BJ (cell line): ENCODE measurements at regions not wholly inside any gene's neighbourhood (a gene's known extent, or its start where the extent isn't known, plus 50 kb on each side); places are given as distances from the start of the nearest gene placed in this dataset.

ENCODE experiments used
- CTCF ChIA-PET: fragments of 350-600 bp; formaldehyde crosslinking; extraction: SDS; loops from one replicate; lab custom pipeline; 2021; ENCODE audit warnings: antibody characterized with exemption, inconsistent platforms; lab: Yijun Ruan, JAX
- POLR2A ChIA-PET: fragments of 300-600 bp; sonication (Branson Sonifier 250); formaldehyde crosslinking; extraction: SDS; loops from one replicate; lab custom pipeline; 2021; ENCODE audit warnings: antibody characterized with exemption; lab: Charles Lee
- DNase-seq: peaks from one replicate; pipeline ENCODE4 v3.0.0-alpha.2; 2011; ENCODE audit warnings: low read depth
- H3K27me3 ChIP-seq: 2 replicates; pipeline ENCODE4 v1.6.0; 2011; ENCODE audit warnings: low read length; ENCODE audit not compliant: control insufficient read depth, insufficient read depth
- H3K36me3 ChIP-seq: 2 replicates; pipeline ENCODE4 v1.5.1; 2011; ENCODE audit warnings: low read length; ENCODE audit not compliant: control insufficient read depth, insufficient read depth
- H3K4me3 ChIP-seq: 2 replicates; pipeline ENCODE4 v1.5.1; 2011; ENCODE audit warnings: low read depth, mild to moderate bottlenecking, control low read depth, low read length
- TF ChIP-seq, protein P1 (sequence below): IDR thresholded peaks from 2 replicates; pipeline ENCODE4 v1.5.1; 2011; ENCODE audit warnings: low read depth, mild to moderate bottlenecking, control low read depth, inconsistent platforms, low read length, moderate library complexity; ENCODE audit not compliant: insufficient read depth

DNA sequence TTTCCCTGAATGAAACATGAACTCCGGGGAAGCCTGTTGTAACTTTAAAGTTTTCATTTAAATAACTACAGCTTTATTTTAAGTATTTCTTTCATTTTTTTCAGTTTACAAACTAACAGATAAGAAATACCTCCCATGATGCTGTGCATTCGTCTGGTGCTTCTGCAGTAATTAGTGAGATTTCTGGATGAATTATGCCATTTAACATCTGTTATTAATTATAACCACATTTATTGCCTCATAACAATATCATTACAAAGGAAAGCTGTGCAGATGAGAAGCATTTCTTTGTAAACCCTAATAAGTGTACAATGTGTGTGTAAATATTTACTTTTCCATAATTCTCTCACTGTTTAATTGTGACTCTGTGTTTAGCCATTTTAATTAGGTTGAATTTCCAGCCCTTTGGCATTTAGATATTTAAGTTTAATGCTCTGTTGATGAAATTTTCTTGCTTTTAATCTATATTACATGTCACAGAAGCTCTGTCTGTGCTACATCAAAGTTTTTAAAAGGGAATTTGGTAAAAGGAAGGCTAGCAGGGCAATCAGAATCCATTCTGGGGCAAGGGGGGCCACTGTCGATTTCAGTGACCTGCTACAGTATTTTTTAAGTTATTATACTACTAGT, 418.0 kb downstream of the SPATA31D1 start:
- ChIA-PET CTCF (interaction anchor here (1.2 kb wide), 1 partner anchor 12 kb away, joined by 4 read pairs; no protein-coding TSS in a partner anchor), POLR2A (no interaction called here)
- Histone ChIP-seq H3K27me3 (no peaks in the 10 kb centered on the region), H3K36me3 (no peaks in the 10 kb centered on the region), H3K4me3 (no peak overlapping the region)
- DNase-seq, result no peak
- TF ChIP-seq, protein P1, sequence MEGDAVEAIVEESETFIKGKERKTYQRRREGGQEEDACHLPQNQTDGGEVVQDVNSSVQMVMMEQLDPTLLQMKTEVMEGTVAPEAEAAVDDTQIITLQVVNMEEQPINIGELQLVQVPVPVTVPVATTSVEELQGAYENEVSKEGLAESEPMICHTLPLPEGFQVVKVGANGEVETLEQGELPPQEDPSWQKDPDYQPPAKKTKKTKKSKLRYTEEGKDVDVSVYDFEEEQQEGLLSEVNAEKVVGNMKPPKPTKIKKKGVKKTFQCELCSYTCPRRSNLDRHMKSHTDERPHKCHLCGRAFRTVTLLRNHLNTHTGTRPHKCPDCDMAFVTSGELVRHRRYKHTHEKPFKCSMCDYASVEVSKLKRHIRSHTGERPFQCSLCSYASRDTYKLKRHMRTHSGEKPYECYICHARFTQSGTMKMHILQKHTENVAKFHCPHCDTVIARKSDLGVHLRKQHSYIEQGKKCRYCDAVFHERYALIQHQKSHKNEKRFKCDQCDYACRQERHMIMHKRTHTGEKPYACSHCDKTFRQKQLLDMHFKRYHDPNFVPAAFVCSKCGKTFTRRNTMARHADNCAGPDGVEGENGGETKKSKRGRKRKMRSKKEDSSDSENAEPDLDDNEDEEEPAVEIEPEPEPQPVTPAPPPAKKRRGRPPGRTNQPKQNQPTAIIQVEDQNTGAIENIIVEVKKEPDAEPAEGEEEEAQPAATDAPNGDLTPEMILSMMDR, result no peak

DNA sequence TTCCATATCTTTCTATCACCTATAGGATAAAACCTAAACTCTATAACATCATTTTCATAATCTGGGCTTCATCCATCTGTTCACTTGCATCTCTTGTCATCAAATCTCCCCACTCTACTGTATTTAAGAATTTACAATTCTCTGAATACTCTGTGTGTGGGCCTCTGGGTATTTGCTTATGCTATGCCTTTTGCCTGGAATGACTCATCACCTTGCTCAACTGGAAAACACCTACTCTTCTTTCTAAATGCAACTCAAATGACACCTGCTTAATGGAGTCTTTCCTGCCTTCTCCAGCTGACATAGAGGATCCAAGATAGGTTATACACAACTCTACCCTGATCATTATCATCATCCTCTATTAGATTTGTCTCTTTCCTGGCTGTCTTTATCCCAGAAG, 421.7 kb downstream of the SPATA31D1 start:
- CTCF ChIA-PET, result no interaction called here

DNA sequence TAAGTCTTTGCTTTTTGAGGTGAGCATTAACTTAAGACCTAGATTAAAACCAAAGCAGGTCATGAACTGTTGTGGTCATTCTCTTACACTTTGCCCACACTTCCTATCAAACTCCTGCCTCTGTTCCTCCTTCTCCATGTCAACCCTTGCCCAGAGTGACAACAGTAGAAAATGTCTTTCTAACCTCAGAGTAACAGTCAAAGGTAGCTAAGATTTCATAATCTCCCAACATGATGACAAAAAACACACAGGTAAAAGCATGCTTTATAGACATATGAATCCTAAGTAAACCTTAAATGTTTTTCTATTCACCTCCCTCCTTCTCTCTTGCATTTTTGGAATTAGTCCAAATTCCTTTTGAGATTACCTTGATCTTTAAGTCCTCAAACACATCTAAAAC, 422.3 kb downstream of the SPATA31D1 start:
- CTCF ChIA-PET, result no interaction called here
- DNase-seq, result no peak

More for the DNA sequence above, 421.7 kb downstream of the SPATA31D1 start:
- Histone ChIP-seq H3K4me3 (no peak overlapping the region), H3K27me3 (no peaks in the 10 kb centered on the region), H3K36me3 (no peaks in the 10 kb centered on the region)
- POLR2A ChIA-PET, result no interaction called here
- TF ChIP-seq, protein P1, result no peak
- no peak for DNase-seq

DNA sequence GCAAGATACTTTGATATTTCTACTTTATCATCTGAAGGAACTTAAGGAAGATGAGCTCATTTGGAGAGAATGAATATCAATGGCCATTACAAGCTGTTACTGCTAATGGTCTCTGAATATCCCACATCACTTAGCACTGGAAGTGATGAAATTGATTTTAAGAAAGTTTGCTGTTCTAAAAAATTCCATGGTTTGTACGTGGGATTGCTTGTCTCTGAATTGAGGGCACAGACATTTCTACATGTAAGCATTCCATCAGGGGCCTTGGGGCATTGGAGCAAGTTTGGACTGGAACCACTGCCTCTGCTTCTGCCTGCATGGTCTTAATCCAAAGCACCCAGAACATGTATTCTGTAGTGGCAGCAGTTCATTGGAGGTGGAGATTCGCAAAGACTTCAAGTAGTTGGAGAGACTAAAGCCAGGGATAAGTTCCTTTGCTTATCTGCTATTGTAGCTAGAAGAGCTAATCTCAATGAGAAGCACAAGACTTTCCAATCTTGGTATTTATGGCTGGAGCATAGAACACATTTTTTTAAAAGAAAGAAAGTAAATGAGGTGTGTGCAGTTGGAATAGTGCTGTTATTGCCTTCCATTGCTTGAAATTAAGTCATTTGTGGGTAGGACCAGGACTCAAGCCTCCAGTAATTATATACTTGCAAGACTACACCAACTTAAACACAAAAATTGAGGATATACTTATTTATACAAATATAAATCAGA, 424.2 kb downstream of the SPATA31D1 start:
- Histone ChIP-seq H3K27me3 (no peaks in the 10 kb centered on the region), H3K36me3 (no peaks in the 10 kb centered on the region), H3K4me3 (no peak overlapping the region)
- no peak for DNase-seq
- ChIA-PET POLR2A (no interaction called here), CTCF (no interaction called here)
- TF ChIP-seq, protein P1, result no peak

More for the DNA sequence above, 422.3 kb downstream of the SPATA31D1 start:
- Histone ChIP-seq H3K27me3 (no peaks in the 10 kb centered on the region), H3K36me3 (no peaks in the 10 kb centered on the region), H3K4me3 (no peak overlapping the region)
- POLR2A ChIA-PET, result no interaction called here
- TF ChIP-seq, protein P1, result no peak

DNA sequence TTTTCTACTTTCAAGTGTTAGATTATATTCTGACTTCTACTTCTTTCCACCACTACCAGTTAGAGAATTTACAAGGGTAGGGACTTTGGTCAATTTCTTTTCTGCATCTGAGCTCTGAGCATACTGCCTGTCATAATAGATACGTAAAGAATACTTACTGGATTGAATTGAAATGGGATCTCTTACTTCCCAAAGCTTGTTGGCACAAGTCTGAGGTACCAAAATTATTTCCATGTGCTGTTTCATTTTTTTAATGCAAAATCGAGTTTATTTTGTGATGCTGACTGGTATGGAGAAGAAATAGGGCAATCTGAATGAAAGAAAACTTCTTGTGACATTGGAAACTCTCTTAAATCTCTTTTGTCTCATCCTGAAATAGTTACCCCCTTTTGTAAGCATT, 428.9 kb downstream of the SPATA31D1 start:
- DNase-seq, result no peak
- H3K27me3 ChIP-seq, result no peaks in the 10 kb centered on the region
- H3K4me3 ChIP-seq, result no peak overlapping the region
- POLR2A ChIA-PET, result no interaction called here
- CTCF ChIA-PET, result no interaction called here
- TF ChIP-seq, protein P1, result no peak
- H3K36me3 ChIP-seq, result no peaks in the 10 kb centered on the region
